GM18519 (cell line): ENCODE measurements at regions not wholly inside any gene's neighbourhood (a gene's known extent, or its start where the extent isn't known, plus 50 kb on each side); places are given as distances from the start of the nearest gene placed in this dataset.

ENCODE experiments used
- ATAC-seq: cut with Tn5 transposase; IDR thresholded peaks from one replicate; pipeline ENCODE4 v1.9.1; 2021; ENCODE audit warnings: mild to moderate bottlenecking, moderate library complexity; ENCODE audit not compliant: unreplicated experiment, low FRiP score

DNA sequence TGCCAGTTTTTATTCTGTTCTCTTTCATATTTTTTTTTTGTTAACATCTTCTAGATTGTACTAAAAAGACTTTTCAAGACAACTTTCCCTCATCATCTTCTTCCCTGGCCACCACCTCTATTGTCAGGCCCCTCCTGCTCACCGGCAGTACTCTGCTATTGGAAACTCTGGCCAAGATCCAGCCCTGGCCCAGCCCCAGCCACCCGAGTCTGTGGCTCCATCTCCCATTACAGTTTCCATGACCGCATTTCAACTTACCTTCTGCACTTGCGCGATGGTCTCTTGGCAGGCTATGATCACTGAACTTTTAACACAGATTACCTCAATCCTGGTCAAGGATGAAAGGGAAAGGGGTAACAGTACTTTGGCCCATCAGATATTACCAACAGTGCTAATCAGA, 137.7 kb upstream of the POM121L12 start:
- no peak for ATAC-seq

DNA sequence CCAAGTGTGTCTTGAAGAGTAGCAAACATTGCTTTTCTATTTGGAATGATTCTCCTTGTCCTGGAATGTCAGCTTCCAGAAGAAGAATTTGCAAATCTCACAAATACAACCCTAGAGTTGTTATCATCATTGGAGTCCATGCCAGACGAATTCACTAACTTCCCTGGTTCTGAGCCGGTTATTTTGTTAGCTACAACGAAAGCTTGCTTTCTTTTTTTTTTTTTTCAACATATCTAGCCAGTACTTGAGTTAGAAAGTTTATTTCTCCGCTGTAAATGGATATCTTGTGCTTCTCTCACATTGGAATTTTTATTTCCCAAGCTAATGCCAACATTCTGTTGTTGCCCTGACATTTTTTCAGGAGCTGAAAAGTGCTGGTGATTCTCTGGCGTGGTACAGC, 138.1 kb upstream of the POM121L12 start:
- no peak for ATAC-seq

DNA sequence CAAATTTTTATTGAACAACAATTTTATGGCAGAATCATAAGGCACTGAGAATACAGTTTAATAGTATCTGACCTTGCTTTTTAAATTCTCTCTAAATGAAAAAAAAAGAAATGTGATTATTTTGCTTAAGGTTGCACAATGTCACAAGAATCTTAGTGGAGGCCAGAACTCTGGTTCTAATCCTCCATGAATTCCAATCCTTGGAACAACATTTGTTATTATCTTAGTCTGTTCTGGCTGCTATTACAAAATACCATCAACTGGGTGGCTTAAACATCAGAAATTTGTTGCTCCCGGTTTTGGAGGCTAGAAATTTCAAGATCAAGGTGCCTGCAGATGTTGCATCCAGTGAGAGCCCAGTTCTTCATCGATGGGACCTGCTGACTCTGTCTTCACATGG, 158.2 kb upstream of the POM121L12 start:
- no peak for ATAC-seq

DNA sequence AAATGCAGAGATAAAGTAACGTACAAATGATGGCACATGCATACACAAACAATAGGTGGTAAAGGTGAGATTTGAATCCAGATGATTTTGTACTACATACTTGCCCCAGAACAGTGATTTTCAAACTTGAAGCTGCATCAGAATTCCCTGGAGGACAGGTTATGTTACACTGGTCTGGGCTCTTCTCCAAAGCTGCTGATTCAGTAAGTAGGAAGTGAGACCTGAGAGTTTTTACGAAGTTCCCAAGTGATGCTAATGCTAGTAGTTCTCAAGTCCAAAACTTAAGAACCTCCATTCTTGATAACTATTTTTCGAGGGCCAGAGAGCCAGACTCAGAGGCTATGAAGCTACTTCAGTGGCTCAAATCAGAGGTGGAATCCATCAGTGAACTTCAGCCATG, 159.0 kb upstream of the POM121L12 start:
- no peak for ATAC-seq

DNA sequence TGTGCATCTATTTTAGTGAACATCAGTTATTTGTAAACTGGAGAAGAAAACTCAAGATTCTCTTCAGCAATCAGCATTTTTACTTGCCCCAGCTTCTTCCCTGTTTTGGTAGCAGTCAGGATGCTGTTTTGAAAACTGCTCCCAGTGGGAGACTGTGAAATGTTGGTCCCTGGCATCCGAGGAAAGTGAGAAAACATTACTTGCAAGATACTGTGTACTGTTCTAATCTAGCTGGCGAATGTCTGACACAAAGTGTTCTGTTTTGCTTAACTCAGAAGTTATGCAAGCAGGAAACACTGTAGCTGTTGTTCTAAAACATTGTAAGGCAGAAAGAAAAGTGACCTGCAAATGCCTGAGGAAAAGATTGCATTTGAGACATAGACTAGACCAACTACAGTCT, 171.8 kb upstream of the POM121L12 start:
- ATAC-seq: no peak

DNA sequence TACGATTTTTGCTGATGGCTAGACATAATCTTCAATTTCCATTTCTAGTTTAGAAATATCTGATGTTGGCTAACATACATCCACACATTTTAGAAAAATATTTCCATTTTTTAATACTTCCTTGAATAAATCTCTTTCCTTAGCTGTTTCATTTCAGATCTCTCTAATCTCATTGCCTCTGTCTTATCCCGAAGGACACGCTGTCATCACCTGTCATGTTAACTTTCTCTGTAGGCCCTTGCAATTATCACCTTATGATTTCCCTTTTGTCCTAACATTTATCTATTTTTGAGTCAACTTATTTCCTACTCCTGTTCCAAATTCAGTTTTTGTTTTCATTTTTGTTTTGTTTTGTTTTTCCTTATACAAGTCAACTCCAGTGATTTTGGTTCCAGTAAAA, 173.1 kb upstream of the POM121L12 start:
- no peak for ATAC-seq

DNA sequence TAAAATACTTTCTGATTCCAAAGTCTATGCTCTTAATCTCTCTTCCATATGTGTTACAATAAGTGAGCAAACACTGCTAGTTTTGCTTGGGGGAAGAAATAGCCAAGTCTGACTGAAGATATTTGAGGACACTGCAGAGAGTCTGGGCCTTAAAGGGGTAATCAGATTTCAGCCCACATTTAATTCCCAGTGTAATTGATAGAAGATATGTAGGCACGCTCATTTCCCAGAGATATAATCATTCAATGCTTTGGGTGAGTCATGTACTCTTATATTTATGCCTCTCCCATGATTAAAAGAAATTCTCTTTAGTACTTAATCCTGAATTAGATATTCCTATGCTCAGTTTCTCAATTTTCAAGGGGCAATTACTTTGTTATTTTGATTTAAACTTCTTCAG, 178.1 kb upstream of the POM121L12 start:
- no peak for ATAC-seq

DNA sequence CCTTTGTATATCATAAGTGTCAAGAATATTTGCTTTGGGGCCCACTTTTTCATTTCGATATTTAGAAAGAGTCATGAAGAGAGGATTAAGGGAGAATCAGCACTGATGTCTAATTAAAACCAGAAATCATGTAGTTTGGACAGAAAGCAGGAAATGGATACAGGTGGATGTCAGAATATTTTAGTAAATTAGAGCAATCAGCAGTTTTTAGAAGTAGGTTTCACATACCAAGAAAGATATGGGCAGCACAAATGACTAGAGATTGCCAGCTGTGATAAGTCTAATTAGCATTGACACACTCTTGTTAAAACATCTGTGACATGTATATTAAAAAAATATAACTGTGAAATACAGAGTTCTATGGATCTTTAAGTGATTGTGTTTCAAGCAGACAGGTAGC, 180.8 kb upstream of the POM121L12 start:
- no peak for ATAC-seq

DNA sequence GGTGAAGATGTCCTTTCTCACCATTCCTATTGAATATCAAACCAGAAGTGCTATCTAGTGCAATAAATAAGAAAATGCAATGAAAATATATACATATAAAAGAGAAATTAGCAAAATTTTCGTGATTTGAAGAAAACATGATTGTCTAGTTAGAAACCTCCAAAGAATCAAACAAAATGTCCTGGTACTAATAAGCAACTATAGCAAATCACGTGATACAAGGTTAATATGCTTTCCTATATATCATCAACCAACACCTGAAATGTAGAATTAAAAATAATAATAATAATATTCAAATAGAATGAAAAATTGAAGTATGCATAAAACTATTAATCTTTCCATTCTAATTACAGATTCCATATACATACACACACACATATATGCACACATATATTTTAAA, 183.9 kb upstream of the POM121L12 start:
- no peak for ATAC-seq

DNA sequence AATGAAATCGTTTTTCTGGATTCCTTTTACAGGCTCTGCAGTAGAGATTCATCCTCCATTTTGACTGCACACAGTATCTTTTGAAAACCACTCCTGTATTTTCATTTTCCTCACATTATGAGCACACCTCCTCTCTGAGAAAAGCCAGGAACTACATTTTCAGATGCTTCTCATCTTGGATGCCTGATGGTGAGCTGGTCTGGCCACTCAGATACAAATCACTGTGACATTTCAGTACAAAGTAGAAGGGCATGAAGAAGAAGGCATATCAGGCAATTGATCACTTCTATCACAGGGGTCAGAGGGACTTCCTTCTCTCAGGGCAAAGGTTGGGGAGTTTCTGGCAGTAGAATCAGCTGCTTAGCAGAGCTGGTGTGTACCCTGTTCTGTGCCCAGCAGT, 192.0 kb upstream of the POM121L12 start:
- no peak for ATAC-seq

DNA sequence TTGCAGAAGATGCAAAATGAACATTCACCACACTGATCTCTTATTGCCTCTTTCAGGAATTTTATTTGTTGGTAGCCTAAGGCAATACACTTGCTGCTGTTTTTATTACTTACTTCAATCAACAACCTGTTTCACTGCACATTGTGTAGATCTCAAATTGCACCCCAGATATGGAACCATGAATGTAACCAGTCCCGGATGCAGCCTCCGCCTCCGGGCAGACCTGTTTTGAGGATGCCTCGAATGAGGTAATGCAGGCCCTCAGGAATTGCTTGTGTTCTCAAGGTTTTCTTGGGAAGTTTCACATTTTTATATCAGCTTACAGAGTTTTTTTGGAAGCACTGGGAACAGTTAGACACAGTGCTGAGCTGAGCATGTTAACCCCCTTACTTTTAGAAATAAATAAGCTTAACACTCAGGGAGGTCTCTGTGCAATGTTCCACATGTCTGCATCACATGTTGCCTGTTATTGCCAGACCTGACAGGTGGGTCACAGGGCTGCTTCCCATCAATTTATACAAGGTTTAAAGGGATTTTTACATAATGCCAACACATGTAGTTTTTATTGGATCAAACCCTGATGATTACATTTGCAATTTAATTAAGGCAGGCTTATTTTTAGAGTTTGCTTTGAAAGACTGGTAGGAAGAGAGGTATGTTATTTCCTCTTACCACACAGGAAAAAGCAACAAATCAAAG, 193.1 kb upstream of the POM121L12 start:
- no peak for ATAC-seq

DNA sequence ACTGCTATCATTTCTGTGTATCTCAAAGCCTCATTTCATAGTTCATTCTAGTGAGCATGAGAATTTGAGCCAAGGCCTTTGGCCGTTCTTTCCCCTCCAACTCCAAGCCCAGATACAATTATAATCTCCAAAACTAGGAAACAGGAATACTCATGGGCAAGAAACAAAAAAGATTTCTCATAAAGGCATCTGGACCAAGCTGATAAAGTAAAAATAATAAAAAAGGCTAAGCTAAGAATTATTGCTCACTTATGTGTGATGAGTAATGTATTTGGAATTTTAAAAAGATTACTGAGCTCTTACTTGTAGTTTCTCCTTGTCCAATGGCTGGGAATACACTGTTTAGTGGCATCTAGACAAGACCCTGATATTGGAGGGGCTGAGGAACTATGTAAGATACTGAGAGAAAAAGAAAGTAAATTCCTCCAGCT, 196.4 kb upstream of the POM121L12 start:
- no peak for ATAC-seq

DNA sequence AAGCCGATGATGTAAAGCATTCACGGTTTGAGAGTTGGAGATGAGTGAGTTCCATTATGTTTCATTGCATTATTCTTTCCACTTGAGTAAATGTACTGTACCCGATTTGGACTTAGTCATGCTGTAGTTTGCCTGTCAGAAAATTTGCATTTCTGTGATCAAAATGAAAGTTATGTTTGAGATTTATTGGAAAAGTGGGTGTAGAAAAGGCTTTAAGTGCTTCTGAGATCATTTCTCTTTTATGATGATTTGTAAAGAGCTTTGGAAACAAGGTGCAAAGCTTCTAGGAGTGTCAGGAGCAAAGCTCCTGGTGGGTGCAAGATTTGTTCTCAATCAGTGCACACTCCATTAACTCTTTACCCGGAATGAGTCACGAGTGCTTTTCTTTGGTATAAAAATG, 204.1 kb upstream of the POM121L12 start:
- no peak for ATAC-seq

DNA sequence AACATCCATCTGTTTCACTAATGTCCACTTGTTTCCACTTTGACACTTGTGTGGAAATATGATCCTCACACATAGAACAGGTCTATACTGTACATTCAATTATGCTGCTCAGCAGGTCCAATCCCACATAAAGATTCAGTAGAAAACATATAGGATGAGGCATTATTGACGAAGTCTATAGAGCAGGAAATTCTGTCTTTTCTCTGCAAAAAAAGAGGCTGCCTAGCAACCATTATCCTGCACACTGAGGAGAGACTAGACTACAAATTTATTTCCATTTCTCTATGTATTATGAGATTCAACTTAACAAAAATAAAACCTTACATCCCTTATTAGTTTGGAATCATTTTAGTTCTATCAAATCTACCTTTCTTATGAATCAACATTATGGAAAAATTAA, 204.6 kb upstream of the POM121L12 start:
- no peak for ATAC-seq

DNA sequence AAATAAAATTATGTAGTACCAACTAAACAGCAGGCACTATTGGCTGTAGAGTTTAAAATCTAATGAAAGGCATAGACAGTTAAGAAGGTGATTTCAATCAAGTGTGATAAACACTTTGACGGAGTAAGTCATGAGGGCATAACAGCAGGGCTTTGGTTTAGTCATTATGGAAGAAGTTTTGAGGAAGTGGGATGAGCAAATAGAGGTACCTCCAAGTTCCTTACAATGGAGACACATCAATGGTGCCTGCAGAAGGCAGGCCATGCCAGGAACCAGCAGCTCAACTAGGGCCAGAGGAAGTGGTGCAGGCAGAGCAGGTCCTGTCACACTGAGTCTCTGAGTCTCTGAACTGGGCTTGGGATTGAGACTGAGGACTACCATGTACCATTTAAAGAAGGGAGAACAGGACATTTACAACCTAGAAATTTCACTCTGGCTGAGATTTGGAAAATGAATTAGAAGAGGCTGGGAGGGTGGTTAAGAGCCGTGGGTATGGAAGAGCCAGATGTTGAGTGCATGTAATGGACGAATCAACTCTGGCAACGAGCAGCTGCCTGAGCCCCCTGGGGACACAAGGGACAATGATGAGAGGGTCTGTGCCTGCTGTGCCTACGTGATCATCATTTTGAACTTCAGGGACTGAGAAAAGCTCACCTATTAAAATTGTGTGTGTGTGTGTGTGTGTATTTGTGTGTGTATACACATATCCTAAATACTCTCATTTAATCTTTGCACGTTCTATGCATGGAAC, 208.7 kb upstream of the POM121L12 start:
- no peak for ATAC-seq

DNA sequence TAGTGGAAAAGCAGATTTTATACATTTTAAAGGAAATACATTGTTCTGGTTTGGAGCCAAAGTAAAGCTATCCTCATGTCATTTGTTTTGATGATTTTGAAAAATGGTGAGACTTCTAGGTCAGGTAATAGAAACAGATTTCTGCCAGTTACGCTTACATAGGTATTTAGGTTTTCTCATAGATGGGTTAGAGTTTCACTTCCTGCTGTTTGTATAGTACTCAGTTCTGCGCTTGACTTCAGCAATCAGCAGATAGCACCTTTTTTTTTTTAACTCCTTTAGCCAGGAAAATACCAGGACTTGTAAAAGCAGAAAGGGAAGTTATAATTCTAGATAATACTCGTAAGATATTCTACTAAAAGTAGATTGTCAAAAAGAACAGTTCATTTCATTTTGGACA, 209.8 kb upstream of the POM121L12 start:
- no peak for ATAC-seq

DNA sequence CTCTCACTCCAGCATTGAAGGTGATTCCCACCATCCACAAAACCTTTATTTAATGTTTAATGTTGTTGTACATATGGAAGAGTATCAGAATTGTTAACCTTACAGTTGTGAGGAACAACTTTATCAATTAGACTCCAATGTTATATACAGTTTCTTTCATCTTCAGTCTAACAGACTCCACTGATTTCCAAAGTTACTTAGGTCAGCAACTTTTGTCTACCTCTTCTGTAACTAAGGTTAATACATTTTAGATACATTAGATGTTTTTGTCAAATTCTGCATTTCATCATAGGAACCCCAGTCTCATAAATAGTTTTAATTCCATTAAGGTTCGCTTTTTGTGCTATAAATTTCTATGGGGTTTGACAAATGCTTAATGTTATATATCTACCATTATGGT, 223.9 kb upstream of the POM121L12 start:
- ATAC-seq: no peak

DNA sequence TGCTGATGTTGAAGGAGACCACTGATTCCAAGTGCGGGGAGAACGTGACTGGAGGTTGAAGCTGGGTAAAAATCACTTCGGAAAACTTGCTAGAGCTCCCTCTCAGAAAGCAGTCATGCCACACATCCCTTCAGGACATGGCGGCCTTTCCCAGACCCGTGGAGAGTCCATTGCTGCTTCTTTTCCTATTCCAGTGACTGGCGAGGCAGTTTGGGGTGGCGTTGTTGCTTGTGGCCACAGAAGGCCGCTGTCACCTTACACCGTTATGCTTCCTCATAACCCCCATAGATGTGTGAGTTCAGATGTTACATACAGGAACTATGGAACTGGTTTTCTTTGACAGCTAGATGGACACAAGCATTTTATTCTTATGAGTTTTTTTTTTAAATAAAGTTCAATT, 235.6 kb upstream of the POM121L12 start:
- no peak for ATAC-seq

DNA sequence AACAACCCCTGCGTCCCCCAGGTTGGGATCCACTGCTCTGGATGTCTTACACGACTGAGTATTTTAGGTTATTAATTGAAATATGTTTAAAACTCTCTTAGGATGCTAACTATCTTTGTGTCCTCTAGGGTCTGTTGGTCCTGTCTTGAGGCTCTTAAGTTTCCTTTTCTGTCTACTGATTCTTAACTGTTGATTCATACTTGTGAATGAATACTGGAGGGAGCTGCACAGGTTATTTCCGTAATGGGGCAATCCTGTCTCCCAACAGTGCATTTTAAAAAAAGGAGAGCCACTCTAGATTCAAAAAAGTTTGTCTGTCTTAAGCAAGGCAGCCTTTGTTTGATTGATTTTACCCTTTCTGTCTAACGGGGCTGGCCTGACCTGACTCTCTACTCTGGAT, 237.6 kb upstream of the POM121L12 start:
- no peak for ATAC-seq

DNA sequence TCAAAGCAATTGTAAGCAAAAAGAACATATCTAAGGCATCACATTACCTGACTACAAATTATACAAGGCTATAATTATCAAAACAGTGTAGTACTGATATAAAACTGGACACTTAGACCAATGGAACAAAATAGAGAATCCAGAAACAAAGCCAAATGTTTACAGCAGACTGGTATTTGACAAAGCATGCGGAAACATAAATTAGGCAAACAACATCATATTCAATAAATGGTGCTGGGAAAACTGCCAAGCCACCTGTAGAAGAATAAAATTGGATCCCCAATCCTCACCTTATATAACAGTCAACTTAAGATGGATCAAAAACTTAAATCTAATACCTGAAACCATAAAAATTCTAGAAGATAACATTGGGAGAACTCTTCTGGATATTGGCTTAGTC, 240.8 kb upstream of the POM121L12 start:
- ATAC-seq: no peak

DNA sequence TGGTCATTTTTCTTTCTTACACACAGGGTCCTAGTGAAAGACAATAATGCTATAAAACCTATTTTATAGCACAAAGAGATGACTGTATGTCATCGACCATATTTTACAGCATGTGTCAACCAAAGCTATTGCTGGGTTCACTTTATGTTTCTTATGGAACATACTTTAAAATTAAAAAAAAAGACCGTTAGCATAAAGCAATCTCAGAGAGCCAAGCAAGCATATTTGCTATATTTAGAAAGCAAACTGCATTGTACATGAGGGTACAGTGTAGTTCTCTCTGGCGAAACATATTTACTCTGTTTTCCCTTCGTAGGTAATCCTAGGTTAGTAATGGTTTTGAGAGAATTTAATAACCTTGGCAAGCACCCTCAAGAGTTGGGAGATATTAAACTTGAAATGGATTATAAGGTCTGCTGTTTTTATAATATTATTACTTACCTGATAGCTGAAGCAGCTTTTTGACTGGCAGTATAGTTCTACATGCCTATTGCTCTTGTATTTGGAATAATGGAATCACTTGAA, 244.2 kb upstream of the POM121L12 start:
- no peak for ATAC-seq

DNA sequence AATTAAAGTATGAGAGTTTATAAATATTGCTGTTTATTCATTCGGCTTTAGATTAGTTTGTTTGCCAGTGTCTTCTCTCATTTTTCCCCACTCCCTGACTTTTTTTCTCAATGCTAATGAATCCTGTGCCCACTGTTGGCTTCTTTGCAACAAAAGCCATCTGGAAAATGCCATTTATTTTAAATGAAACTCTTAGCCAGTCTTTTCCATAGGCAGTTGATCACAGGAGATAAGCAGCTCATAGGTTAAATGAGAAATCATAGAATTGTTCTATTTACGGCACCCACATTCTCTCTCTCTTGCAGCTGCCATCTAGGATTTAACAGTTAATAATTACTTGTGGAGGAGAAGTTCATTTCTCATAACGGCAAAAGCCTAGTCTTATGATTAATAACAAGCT, 249.3 kb upstream of the POM121L12 start:
- no peak for ATAC-seq
